Ascending aorta (tissue), 2 donors: ENCODE measurements at regions not wholly inside any gene's neighbourhood (a gene's known extent, or its start where the extent isn't known, plus 50 kb on each side); places are given as distances from the start of the nearest gene placed in this dataset.

Source experiments
- DNase-seq, 2 donors: peaks; one replicate each; pipeline ENCODE4 v3.0.0-alpha.2; 2019; ENCODE audit warnings: low spot score in 2 of 2
- H3K27ac ChIP-seq, 2 donors: fragments of 200-600 bp; sonication (generic); one replicate each; pipeline ENCODE4 v1.5.1; 2016 to 2017; ENCODE audit warnings: mild to moderate bottlenecking in 1 of 2
- H3K27me3 ChIP-seq: fragments of 200-600 bp; sonication (generic); one replicate; pipeline ENCODE4 v1.5.1; 2017
- H3K36me3 ChIP-seq, 2 donors: fragments of 200-600 bp; sonication (generic); one replicate each; pipeline ENCODE4 v1.5.1; 2016
- H3K4me1 ChIP-seq, 2 donors: fragments of 200-600 bp; sonication (generic); one replicate each; pipeline ENCODE4 v1.5.1; 2016 to 2017; ENCODE audit warnings: mild to moderate bottlenecking in 1 of 2
- H3K4me3 ChIP-seq, 2 donors: fragments of 200-600 bp; sonication (generic); one replicate each; pipeline ENCODE4 v1.5.1; 2016 to 2017; ENCODE audit warnings: mild to moderate bottlenecking in 1 of 2
- H3K9me3 ChIP-seq, 2 donors: fragments of 200-600 bp; sonication (generic); one replicate each; pipeline ENCODE4 v1.5.1; 2016
- CTCF ChIP-seq, 3 experiments: fragments of 200-600 bp in 2 of 3; fragments of 450-650 bp in 1 of 3; sonication (generic) in 2 of 3; IDR thresholded peaks; one replicate each; pipeline ENCODE4 v1.5.1; 2016 to 2019; ENCODE audit warnings: antibody characterized with exemption in 3 of 3, mild to moderate bottlenecking in 1 of 3, moderate library complexity in 1 of 3
- intact Hi-C: fragments of 100-400 bp; cut with DNase I; formaldehyde crosslinking; loops from one replicate; pipeline ENCODE4 v1.15.1; 2023

- no peaks in the 10 kb centered on the region for H3K4me1 ChIP-seq
- H3K9me3 ChIP-seq: no peaks in the 10 kb centered on the region
- no peak for TF ChIP-seq CTCF (IDR thresholded peaks at IDR 0.05)
- H3K36me3 ChIP-seq: no peaks in the 10 kb centered on the region
- H3K4me3 ChIP-seq: no peak overlapping the region
- H3K27me3 ChIP-seq: no peaks in the 10 kb centered on the region
- intact Hi-C loops: no loop called here
- DNase-seq: no peak
- H3K27ac ChIP-seq: no peak overlapping the region
Measured at GRCh38 chr14:101406921-101407320, 154.4 kb upstream of the DIO3 start.

- H3K27me3 ChIP-seq: no peaks in the 10 kb centered on the region
- intact Hi-C loops: no loop called here
Measured at GRCh38 chr14:101407328-101407727, 154.0 kb upstream of the DIO3 start.

GRCh38 chr14:101408077-101408831 is 153.0 kb upstream of the DIO3 start:
- no peak overlapping the region for H3K27ac ChIP-seq
- no peak for DNase-seq
- H3K27me3 ChIP-seq: no peaks in the 10 kb centered on the region
- intact Hi-C loops: no loop called here
- no peak overlapping the region for H3K4me3 ChIP-seq
- no peaks in the 10 kb centered on the region for H3K4me1 ChIP-seq
- TF ChIP-seq CTCF (IDR thresholded peaks at IDR 0.05): no peak
- no peaks in the 10 kb centered on the region for H3K36me3 ChIP-seq
- no peaks in the 10 kb centered on the region for H3K9me3 ChIP-seq

More at GRCh38 chr14:101407328-101407727, 154.0 kb upstream of the DIO3 start:
- no peak for TF ChIP-seq CTCF (IDR thresholded peaks at IDR 0.05)
- no peak overlapping the region for H3K4me3 ChIP-seq
- DNase-seq: no peak
- H3K27ac ChIP-seq: no peak overlapping the region
- H3K36me3 ChIP-seq: no peaks in the 10 kb centered on the region
- H3K4me1 ChIP-seq: no peaks in the 10 kb centered on the region
- no peaks in the 10 kb centered on the region for H3K9me3 ChIP-seq

GRCh38 chr14:101409006-101409543 is 152.2 kb upstream of the DIO3 start:
- Histone ChIP-seq H3K4me1 (no peaks in the 10 kb centered on the region), H3K9me3 (no peaks in the 10 kb centered on the region), H3K27me3 (no peaks in the 10 kb centered on the region), H3K36me3 (no peaks in the 10 kb centered on the region), H3K27ac (no peak overlapping the region), H3K4me3 (no peak overlapping the region)
- no peak for DNase-seq
- no peak for TF ChIP-seq CTCF (IDR thresholded peaks at IDR 0.05)
- intact Hi-C loops: no loop called here

GRCh38 chr14:101410126-101410525 is 151.2 kb upstream of the DIO3 start:
- H3K4me1 ChIP-seq: no peaks in the 10 kb centered on the region
- no peaks in the 10 kb centered on the region for H3K36me3 ChIP-seq
- H3K27me3 ChIP-seq: no peaks in the 10 kb centered on the region
- H3K4me3 ChIP-seq: no peak overlapping the region
- intact Hi-C loops: no loop called here
- no peaks in the 10 kb centered on the region for H3K9me3 ChIP-seq
- no peak overlapping the region for H3K27ac ChIP-seq
- no peak for DNase-seq
- TF ChIP-seq CTCF (IDR thresholded peaks at IDR 0.05): no peak
